NAMALWA (cell line): ENCODE measurements at regions not wholly inside any gene's neighbourhood (a gene's known extent, or its start where the extent isn't known, plus 50 kb on each side); places are given as distances from the start of the nearest gene placed in this dataset.

Source experiments
- DNase-seq: peaks from one replicate; pipeline ENCODE4 v3.0.0-alpha.2; 2015; ENCODE audit warnings: low spot score

DNA sequence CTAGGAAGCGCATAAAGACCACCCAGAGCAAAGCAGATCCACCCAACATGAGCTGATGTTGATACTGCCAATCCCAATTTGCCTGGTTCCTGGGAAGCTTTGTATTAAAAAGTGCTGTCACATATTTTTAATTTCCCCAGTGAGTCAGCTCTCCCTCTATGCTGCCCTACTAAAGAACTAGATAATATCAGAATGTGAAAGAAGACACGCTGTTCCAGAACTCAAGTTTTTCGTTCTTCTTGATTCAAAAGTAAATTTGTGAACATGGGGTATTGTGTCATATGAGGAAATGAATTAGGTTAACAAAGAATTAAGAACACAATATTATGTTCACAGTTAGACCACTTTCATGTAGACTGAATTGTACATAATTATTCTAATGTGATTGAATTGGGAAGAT lies 734.2 kb upstream of the ALCAM start:
- DNase-seq, result no peak

- no peak for DNase-seq
These were observed 733.8 kb upstream of the ALCAM start for GRCh38 chr3:104632947-104633346.

GRCh38 chr3:104635872-104636580 lies 730.7 kb upstream of the ALCAM start:
- DNase-seq, result no peak

- DNase-seq, result no peak
These were observed 723.9 kb upstream of the ALCAM start for GRCh38 chr3:104642827-104643226.

DNA sequence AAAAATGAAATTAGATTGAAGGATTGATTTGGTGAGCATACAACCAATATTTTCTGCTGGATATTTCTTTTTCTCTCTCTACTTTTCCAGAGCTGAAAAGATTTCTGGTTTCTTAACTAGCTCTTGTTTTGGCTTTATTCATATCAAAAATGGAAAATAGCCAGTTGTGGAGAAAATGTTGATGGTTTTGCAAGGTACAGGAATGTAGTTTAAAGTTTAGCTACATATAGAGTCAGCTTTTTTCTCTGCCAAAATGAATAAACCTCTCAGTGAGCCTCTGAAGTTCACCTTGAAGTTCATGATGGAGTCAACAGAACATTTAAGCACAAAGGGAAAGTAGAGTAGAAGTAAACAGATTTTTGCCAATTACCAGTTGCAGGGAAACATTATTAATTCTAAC lies 720.5 kb upstream of the ALCAM start:
- no peak for DNase-seq

- no peak for DNase-seq
These were observed 717.9 kb upstream of the ALCAM start for GRCh38 chr3:104648823-104649222.

- DNase-seq, result no peak
These were observed 697.6 kb upstream of the ALCAM start for GRCh38 chr3:104669083-104669482.

DNA sequence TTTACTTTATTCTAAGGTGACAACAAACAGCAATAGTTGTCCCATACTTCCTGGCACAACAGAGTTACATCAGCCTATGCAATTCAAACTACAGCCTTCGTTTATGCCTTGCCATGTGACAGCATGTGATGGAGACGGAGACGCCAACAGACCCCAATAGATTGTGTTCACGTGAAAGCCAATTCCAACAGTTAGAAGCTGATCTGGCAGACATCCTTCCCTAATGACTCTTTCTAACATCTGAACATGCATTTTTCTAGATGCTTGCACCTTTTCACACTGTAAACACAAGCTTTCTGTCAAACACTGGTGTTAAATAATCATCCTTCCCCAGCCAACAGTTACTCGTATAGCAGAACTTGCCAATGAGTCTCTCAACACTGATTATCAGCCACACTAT lies 694.4 kb upstream of the ALCAM start:
- no peak for DNase-seq

GRCh38 chr3:104673981-104674380 lies 692.7 kb upstream of the ALCAM start:
- no peak for DNase-seq

DNA sequence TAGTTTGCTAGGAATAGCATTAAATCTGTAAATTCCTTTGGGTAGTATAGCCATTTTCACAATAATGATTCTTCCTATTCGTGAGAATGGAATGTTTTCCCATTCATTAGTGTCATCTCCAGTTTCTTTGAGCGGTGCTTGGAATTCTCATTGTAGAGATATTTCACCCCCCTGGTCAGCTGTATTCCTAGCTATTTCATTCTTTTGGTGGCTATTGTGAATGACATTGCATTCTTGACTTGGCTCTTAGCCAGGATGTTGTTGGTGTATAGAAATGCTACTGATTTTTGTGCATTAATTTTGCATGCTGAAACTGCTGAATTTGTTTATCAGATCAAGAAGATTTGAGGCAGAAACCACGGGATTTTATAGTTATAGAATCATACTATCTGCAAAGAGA lies 690.5 kb upstream of the ALCAM start:
- DNase-seq, result no peak

- no peak for DNase-seq
These were observed 688.8 kb upstream of the ALCAM start for GRCh38 chr3:104677932-104678331.

DNA sequence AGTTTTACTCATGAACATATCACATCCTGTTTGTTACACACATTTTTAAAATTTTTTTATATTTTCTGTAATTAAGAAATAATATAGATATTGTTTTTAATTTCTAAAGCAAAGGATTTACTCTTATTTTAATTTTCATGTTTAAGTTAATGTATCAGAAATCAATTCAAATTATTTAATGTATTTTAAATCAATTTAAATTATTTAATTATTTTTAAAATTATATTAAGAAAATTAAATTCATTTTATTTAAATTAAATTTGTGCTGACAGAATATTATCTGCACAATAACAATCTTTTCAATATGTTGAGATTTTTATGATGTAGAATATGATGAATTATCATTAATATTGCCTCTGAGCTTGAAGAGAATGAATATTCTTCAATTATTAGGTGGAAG lies 681.2 kb upstream of the ALCAM start:
- no peak for DNase-seq

GRCh38 chr3:104687362-104687761 lies 679.3 kb upstream of the ALCAM start:
- no peak for DNase-seq

GRCh38 chr3:104696470-104696869 lies 670.2 kb upstream of the ALCAM start:
- DNase-seq, result no peak

DNA sequence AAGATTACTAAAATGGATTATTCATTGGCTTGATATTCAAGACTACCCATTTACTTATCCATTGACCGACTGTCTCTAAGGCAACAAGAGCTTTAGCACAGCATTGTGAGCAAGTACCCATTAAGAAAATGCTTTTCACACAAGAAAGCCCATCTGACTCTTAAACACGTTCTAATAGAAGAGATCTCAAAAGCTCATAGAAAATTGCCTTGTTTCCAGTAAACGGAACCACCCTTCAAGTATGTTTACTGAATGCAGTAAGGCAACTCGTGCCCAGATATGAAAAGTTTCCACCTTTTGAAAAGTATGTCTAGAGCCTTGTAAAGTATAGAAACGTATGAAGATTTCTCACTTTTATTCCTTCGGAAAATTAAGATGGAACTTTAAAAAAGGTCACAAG lies 655.3 kb upstream of the ALCAM start:
- DNase-seq, result no peak

- no peak for DNase-seq
These were observed 650.7 kb upstream of the ALCAM start for GRCh38 chr3:104715972-104716371.

GRCh38 chr3:104717828-104718196 lies 648.9 kb upstream of the ALCAM start:
- DNase-seq, result peak; percentile 20

- DNase-seq, result no peak
These were observed 643.7 kb upstream of the ALCAM start for GRCh38 chr3:104723000-104723399.

- no peak for DNase-seq
These were observed 635.6 kb upstream of the ALCAM start for GRCh38 chr3:104731074-104731473.

- DNase-seq, result no peak
These were observed 632.1 kb upstream of the ALCAM start for GRCh38 chr3:104734627-104735026.

DNA sequence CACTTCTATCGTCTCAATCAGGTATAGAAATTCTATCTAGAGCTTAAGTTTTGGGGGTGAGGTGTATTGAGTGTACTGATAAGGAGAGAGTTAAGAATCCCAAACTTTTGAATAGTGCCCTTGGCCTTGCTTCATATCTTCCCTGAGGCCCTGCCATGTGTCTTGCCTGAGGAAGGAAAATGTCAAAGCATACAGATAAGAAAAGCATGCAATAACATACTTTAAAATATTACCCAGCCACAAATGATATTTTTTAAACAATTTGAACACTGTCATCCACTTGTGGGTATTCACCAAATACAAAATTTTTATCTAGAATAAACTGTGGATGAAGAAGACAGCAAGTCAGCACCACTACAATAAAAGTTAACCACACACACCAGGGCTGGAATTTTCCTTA lies 631.0 kb upstream of the ALCAM start:
- no peak for DNase-seq

GRCh38 chr3:104738271-104738670 lies 628.4 kb upstream of the ALCAM start:
- DNase-seq, result no peak

DNA sequence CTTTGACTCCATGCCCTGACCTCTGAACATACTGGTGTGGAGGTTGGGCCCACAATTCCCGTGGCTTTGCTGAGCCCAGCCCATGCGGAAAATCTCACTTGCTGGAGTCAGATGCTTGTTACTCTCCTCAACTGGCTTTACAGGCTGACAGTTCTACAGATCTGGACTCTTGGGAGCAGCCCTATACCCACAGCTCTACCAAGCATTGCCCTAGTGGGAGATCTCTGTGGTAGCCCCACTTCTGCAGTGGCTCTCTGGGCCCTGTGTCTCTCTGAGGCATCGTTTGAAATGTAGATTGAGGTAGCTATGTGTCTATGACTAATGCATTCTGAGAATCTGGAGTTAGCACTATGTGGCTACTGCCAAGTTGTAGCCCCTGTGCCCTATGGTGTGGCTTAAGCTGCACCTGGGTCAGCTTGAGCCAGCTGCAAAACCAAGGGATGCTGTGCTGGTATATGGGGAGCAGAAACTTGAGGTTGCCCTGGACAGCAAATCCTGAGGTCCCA lies 625.8 kb upstream of the ALCAM start:
- DNase-seq, result no peak

DNA sequence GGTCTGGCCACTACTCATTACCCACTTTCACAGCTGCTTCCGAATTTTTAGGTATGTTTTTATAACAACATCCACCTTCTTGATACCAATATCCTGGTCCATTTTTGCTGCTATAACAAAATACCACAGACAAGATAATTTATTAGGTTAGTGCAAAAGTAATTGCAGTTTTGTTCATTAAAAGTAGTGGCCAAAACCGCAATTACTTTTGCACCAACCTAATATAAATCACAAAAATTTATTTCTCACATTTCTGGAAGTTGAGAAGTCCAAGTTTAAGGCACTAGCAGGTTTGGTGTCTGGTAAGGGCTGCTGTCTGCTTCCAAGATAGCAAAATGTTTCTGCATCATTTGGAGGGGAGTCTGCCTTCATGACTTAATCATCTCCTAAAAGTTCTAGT lies 624.7 kb upstream of the ALCAM start:
- DNase-seq, result no peak
